ENCODE measurements at regions not wholly inside any gene's neighbourhood (a gene's known extent, or its start where the extent isn't known, plus 50 kb on each side); places are given as distances from the start of the nearest gene placed in this dataset.

DNA sequence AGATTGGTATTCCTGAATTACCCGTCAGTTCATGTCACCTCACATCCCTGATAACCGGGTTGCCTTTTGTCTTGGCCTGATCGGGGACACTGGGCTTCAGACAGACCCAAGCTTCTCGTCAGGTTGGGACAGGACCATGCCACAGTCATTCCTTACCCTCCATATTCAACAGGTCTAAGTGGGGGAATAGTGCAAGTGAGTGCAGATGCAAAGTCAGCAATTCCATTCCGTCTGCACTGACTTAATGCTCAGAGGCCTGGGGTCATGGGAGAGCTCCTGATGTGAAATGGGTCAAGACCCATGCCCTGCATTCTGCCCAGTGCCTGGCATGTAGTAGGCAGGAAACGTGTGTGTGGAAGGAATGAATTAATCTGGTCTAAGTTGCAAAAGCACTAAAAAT is 95.4 kb upstream of the PITRM1 start:
- no peak overlapping the region for H3K27ac Mint-ChIP-seq
- no peak overlapping the region for H3K4me3 Mint-ChIP-seq
- no peak overlapping the region for H3K27ac ChIP-seq (ENCODE audit: low read length in 2 of 2)
- peaks cover 0 to under 1% (median 0%) of the 10 kb centered on the region in 4 experiments for H3K27me3 ChIP-seq (replicated peaks in 1 of 4; ENCODE audit: control extremely low read depth in 1 of 4, control insufficient read depth in 3 of 4, insufficient read depth in 4 of 4, low read length in 3 of 4)
- ATAC-seq (ENCODE audit: low read depth) (no peak), DNase-seq (no peak)
- no peaks in the 10 kb centered on the region for H3K9me3 Mint-ChIP-seq (ENCODE audit: insufficient read depth)
- ChIA-PET CTCF (interaction anchor here (1.2 kb wide), 1 partner anchor 10 kb away, joined by 3 read pairs; no protein-coding TSS in a partner anchor), POLR2A (no interaction called here)
- H2AFZ ChIP-seq (ENCODE audit: insufficient read depth, low read depth, low read length, poor library complexity, severe bottlenecking) = no peak overlapping the region
- peaks cover 0 to under 1% (median 0%) of the 10 kb centered on the region in 3 donors for H3K9me3 ChIP-seq (ENCODE audit: control extremely low read depth in 1 of 3, control insufficient read depth in 2 of 3, insufficient read depth in 1 of 3, low read length in 2 of 3)
- no peak for TF ChIP-seq EZH2 (IDR thresholded peaks at IDR 0.05; ENCODE audit: borderline replicate concordance, insufficient read depth, low read depth, low read length, poor library complexity, severe bottlenecking)
- H3K9ac ChIP-seq (ENCODE audit: low read length) = no peak overlapping the region
- intact Hi-C loops (cut with micrococcal nuclease) = no loop called here
- no peaks in the 10 kb centered on the region for H3K4me1 ChIP-seq (ENCODE audit: control insufficient read depth in 2 of 2, insufficient read depth in 2 of 2, low read length in 2 of 2)
- no peak overlapping the region for H3K4me2 ChIP-seq (replicated peaks; ENCODE audit: low read depth, low read length, poor library complexity, severe bottlenecking)
- no peaks in the 10 kb centered on the region for H4K20me1 ChIP-seq (ENCODE audit: control insufficient read depth, insufficient read depth, low read length, poor library complexity, severe bottlenecking)
- WGBS (ENCODE audit: insufficient coverage) = 93% methylated on average over 4 of the region's 6 CpGs
- H3K4me3 ChIP-seq (ENCODE audit: control extremely low read depth in 1 of 5, extremely low read depth in 1 of 5, insufficient read depth in 1 of 5, low read depth in 2 of 5, low read length in 4 of 5) = no peak overlapping the region
- H3K4me1 Mint-ChIP-seq = no peaks in the 10 kb centered on the region
- no peaks in the 10 kb centered on the region for H3K36me3 ChIP-seq (replicated peaks in 1 of 2; ENCODE audit: control extremely low read depth in 1 of 2, control insufficient read depth in 1 of 2, extremely low read depth in 1 of 2, insufficient read depth in 2 of 2, low read length in 1 of 2)
- H3K27me3 Mint-ChIP-seq = peaks cover 25% of the 10 kb centered on the region
- no peaks in the 10 kb centered on the region for H3K79me2 ChIP-seq (ENCODE audit: control insufficient read depth, insufficient read depth, low read length)

DNA sequence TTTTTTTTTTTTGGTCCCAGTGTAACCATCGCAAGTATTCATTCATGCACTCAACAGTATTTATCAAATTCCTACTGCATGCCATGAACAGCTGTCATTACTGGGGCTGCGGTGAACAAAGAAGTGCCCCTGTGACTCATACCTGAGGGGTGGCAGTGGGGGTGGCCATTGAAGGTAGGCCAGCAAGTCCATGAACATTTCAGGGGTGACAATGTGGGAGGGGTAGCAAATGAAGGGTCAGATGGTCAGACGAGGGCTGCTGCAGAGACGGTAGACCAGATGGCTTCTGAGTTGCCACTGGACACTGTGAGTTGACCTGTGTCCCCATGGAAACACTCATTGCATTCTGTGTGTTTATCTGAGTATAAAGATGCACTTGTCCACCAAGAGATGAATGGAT is 92.5 kb upstream of the PITRM1 start:
- H3K9ac ChIP-seq (ENCODE audit: low read length) = no peak overlapping the region
- DNase-seq = no peak
- ChIA-PET POLR2A (no interaction called here), CTCF (interaction anchor here (0.7 kb wide), 1 partner anchor 139 kb away, joined by 3 read pairs; no protein-coding TSS in a partner anchor)
- 100% methylated on average over 2 of the region's 4 CpGs for WGBS (ENCODE audit: insufficient coverage)
- H3K4me3 Mint-ChIP-seq = no peak overlapping the region
- no peaks in the 10 kb centered on the region for H3K4me1 Mint-ChIP-seq
- peaks cover 14% of the 10 kb centered on the region for H3K27me3 Mint-ChIP-seq
- H3K79me2 ChIP-seq (ENCODE audit: control insufficient read depth, insufficient read depth, low read length) = no peaks in the 10 kb centered on the region
- no peak overlapping the region for H3K27ac ChIP-seq (ENCODE audit: low read length in 2 of 2)
- H2AFZ ChIP-seq (ENCODE audit: insufficient read depth, low read depth, low read length, poor library complexity, severe bottlenecking) = no peak overlapping the region
- no peak for TF ChIP-seq EZH2 (IDR thresholded peaks at IDR 0.05; ENCODE audit: borderline replicate concordance, insufficient read depth, low read depth, low read length, poor library complexity, severe bottlenecking)
- TF ChIP-seq, protein P1, sequence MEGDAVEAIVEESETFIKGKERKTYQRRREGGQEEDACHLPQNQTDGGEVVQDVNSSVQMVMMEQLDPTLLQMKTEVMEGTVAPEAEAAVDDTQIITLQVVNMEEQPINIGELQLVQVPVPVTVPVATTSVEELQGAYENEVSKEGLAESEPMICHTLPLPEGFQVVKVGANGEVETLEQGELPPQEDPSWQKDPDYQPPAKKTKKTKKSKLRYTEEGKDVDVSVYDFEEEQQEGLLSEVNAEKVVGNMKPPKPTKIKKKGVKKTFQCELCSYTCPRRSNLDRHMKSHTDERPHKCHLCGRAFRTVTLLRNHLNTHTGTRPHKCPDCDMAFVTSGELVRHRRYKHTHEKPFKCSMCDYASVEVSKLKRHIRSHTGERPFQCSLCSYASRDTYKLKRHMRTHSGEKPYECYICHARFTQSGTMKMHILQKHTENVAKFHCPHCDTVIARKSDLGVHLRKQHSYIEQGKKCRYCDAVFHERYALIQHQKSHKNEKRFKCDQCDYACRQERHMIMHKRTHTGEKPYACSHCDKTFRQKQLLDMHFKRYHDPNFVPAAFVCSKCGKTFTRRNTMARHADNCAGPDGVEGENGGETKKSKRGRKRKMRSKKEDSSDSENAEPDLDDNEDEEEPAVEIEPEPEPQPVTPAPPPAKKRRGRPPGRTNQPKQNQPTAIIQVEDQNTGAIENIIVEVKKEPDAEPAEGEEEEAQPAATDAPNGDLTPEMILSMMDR (IDR thresholded peaks at IDR 0.05) = no peak
- no peaks in the 10 kb centered on the region for H3K4me1 ChIP-seq (ENCODE audit: control insufficient read depth in 2 of 2, insufficient read depth in 2 of 2, low read length in 2 of 2)
- ATAC-seq (ENCODE audit: low read depth) = no peak
- no peak overlapping the region for H3K4me3 ChIP-seq (ENCODE audit: control extremely low read depth in 1 of 5, extremely low read depth in 1 of 5, insufficient read depth in 1 of 5, low read depth in 2 of 5, low read length in 4 of 5)
- H3K9me3 Mint-ChIP-seq (ENCODE audit: insufficient read depth) = no peaks in the 10 kb centered on the region
- H3K27me3 ChIP-seq (replicated peaks in 1 of 4; ENCODE audit: control extremely low read depth in 1 of 4, control insufficient read depth in 3 of 4, insufficient read depth in 4 of 4, low read length in 3 of 4) = peaks cover 0 to 2% (median 0%) of the 10 kb centered on the region in 4 experiments
- no peak overlapping the region for H3K4me2 ChIP-seq (replicated peaks; ENCODE audit: low read depth, low read length, poor library complexity, severe bottlenecking)
- no peaks in the 10 kb centered on the region for H4K20me1 ChIP-seq (ENCODE audit: control insufficient read depth, insufficient read depth, low read length, poor library complexity, severe bottlenecking)
- no peaks in the 10 kb centered on the region for H3K36me3 ChIP-seq (replicated peaks in 1 of 2; ENCODE audit: control extremely low read depth in 1 of 2, control insufficient read depth in 1 of 2, extremely low read depth in 1 of 2, insufficient read depth in 2 of 2, low read length in 1 of 2)
- no peak overlapping the region for H3K27ac Mint-ChIP-seq
- peaks cover 0 to 4% (median 0%) of the 10 kb centered on the region in 3 donors for H3K9me3 ChIP-seq (ENCODE audit: control extremely low read depth in 1 of 3, control insufficient read depth in 2 of 3, insufficient read depth in 1 of 3, low read length in 2 of 3)
- intact Hi-C loops (cut with micrococcal nuclease) = no loop called here

Data from B cell (primary cell).